MM.1S (cell line): ENCODE measurements at regions not wholly inside any gene's neighbourhood (a gene's known extent, or its start where the extent isn't known, plus 50 kb on each side); places are given as distances from the start of the nearest gene placed in this dataset.

Source experiments
- DNase-seq: peaks from one replicate; pipeline ENCODE4 v3.0.0-alpha.2; 2015
- H2AFZ ChIP-seq: fragments of 300-600 bp; sonication (generic); 2 replicates; pipeline ENCODE4 v1.6.0; 2016; ENCODE audit warnings: antibody characterized with exemption, low read length
- H3F3A ChIP-seq: fragments of 300-600 bp; sonication (generic); 2 replicates; pipeline ENCODE4 v1.6.1; 2016; ENCODE audit warnings: mild to moderate bottlenecking, antibody characterized with exemption, low read length, moderate library complexity, mixed read lengths; ENCODE audit not compliant: insufficient read depth
- H3K27ac ChIP-seq: fragments of 300-600 bp; sonication (generic); 2 replicates; pipeline ENCODE4 v1.5.1; 2016; ENCODE audit warnings: mild to moderate bottlenecking, low read length
- H3K27me3 ChIP-seq: fragments of 300-600 bp; sonication (generic); replicated peaks from 2 replicates; pipeline ENCODE4 v1.6.0; 2016; ENCODE audit warnings: low read length; ENCODE audit not compliant: insufficient read depth
- H3K36me3 ChIP-seq: fragments of 300-600 bp; sonication (generic); replicated peaks from 2 replicates; pipeline ENCODE4 v1.6.1; 2016; ENCODE audit warnings: mild to moderate bottlenecking, low read length, mixed read lengths; ENCODE audit not compliant: insufficient read depth
- H3K4me1 ChIP-seq: fragments of 300-600 bp; sonication (generic); 2 replicates; pipeline ENCODE4 v1.6.1; 2016; ENCODE audit warnings: low read length, mixed read lengths
- H3K4me2 ChIP-seq: fragments of 300-600 bp; sonication (generic); 2 replicates; pipeline ENCODE4 v1.6.0; 2016; ENCODE audit warnings: low read depth, low read length
- H3K4me3 ChIP-seq: fragments of 300-600 bp; sonication (generic); 2 replicates; pipeline ENCODE4 v1.5.1; 2016; ENCODE audit warnings: low read length, mixed read lengths
- H3K79me2 ChIP-seq: fragments of 300-600 bp; sonication (generic); 2 replicates; pipeline ENCODE4 v1.6.1; 2016; ENCODE audit warnings: mixed run types, low read length, mixed read lengths
- H3K9ac ChIP-seq: fragments of 300-600 bp; sonication (generic); 2 replicates; pipeline ENCODE4 v1.6.1; 2016; ENCODE audit warnings: low read length, mixed read lengths
- H3K9me2 ChIP-seq: fragments of 300-600 bp; sonication (generic); replicated peaks from 2 replicates; pipeline ENCODE4 v1.6.1; 2016; ENCODE audit warnings: mild to moderate bottlenecking, low read length, mixed read lengths; ENCODE audit not compliant: insufficient read depth
- H3K9me3 ChIP-seq: fragments of 300-600 bp; sonication (generic); replicated peaks from 2 replicates; pipeline ENCODE4 v1.6.1; 2016; ENCODE audit warnings: mild to moderate bottlenecking, low read length, mixed read lengths; ENCODE audit not compliant: insufficient read depth
- H4K20me1 ChIP-seq: fragments of 300-600 bp; sonication (generic); 2 replicates; pipeline ENCODE4 v1.6.1; 2016; ENCODE audit warnings: mild to moderate bottlenecking, low read length, moderate library complexity, mixed read lengths; ENCODE audit not compliant: insufficient read depth
- CTCF ChIP-seq: fragments of 300-600 bp; sonication (generic); IDR thresholded peaks from 2 replicates; pipeline ENCODE4 v1.5.1; 2016; ENCODE audit warnings: antibody characterized with exemption, low read length, mixed read lengths
- EZH2 ChIP-seq: fragments of 300-600 bp; sonication (generic); optimal IDR thresholded peaks from 2 replicates; pipeline ENCODE3; 2017; ENCODE audit warnings: low read depth, mild to moderate bottlenecking, antibody characterized with exemption, low read length, mixed read lengths
- EZH2phosphoT487 ChIP-seq: fragments of 300-600 bp; sonication (generic); IDR thresholded peaks from 2 replicates; pipeline ENCODE4 v1.6.1; 2018; ENCODE audit warnings: antibody characterized with exemption, low read length

GRCh38 chr18:53739700-53740099 is 484.8 kb downstream of the MBD2 start:
- Histone ChIP-seq H4K20me1 (no peaks in the 10 kb centered on the region), H3K27me3 (no peaks in the 10 kb centered on the region), H3K4me3 (no peak overlapping the region), H3K36me3 (no peaks in the 10 kb centered on the region), H3K9me3 (no peaks in the 10 kb centered on the region), H2AFZ (no peak overlapping the region), H3K4me1 (no peaks in the 10 kb centered on the region), H3F3A (no peaks in the 10 kb centered on the region), H3K4me2 (no peak overlapping the region), H3K27ac (no peak overlapping the region), H3K9ac (no peak overlapping the region), H3K9me2 (no peaks in the 10 kb centered on the region), H3K79me2 (no peaks in the 10 kb centered on the region)
- no peak for TF ChIP-seq CTCF
- TF ChIP-seq EZH2phosphoT487: no peak
- TF ChIP-seq EZH2: no peak
- no peak for DNase-seq

- no peak overlapping the region for H2AFZ ChIP-seq
Observed at GRCh38 chr18:53735526-53735925, 488.9 kb downstream of the MBD2 start.

GRCh38 chr18:53715243-53715853 is 509.1 kb downstream of the MBD2 start:
- TF ChIP-seq EZH2phosphoT487: no peak
- TF ChIP-seq CTCF: no peak
- no peak for TF ChIP-seq EZH2
- no peak overlapping the region for H3K9ac ChIP-seq
- H4K20me1 ChIP-seq: no peaks in the 10 kb centered on the region
- no peaks in the 10 kb centered on the region for H3F3A ChIP-seq
- no peaks in the 10 kb centered on the region for H3K9me3 ChIP-seq
- H3K79me2 ChIP-seq: no peaks in the 10 kb centered on the region
- no peak overlapping the region for H2AFZ ChIP-seq
- no peaks in the 10 kb centered on the region for H3K36me3 ChIP-seq
- no peaks in the 10 kb centered on the region for H3K9me2 ChIP-seq
- H3K4me2 ChIP-seq: no peak overlapping the region
- no peak for DNase-seq
- no peak overlapping the region for H3K4me3 ChIP-seq
- H3K4me1 ChIP-seq: no peaks in the 10 kb centered on the region
- no peaks in the 10 kb centered on the region for H3K27me3 ChIP-seq
- H3K27ac ChIP-seq: no peak overlapping the region

More at GRCh38 chr18:53735526-53735925, 488.9 kb downstream of the MBD2 start:
- DNase-seq: no peak
- no peaks in the 10 kb centered on the region for H3F3A ChIP-seq
- H3K4me3 ChIP-seq: no peak overlapping the region
- TF ChIP-seq EZH2 (no peak), EZH2phosphoT487 (no peak), CTCF (no peak)
- H3K36me3 ChIP-seq: no peaks in the 10 kb centered on the region
- no peaks in the 10 kb centered on the region for H3K79me2 ChIP-seq
- H4K20me1 ChIP-seq: no peaks in the 10 kb centered on the region
- H3K27me3 ChIP-seq: no peaks in the 10 kb centered on the region
- no peak overlapping the region for H3K4me2 ChIP-seq
- H3K27ac ChIP-seq: no peak overlapping the region
- H3K9me3 ChIP-seq: no peaks in the 10 kb centered on the region
- H3K9ac ChIP-seq: no peak overlapping the region
- H3K9me2 ChIP-seq: no peaks in the 10 kb centered on the region
- H3K4me1 ChIP-seq: no peaks in the 10 kb centered on the region
